GM21447 (cell line): ENCODE measurements at regions not wholly inside any gene's neighbourhood (a gene's known extent, or its start where the extent isn't known, plus 50 kb on each side); places are given as distances from the start of the nearest gene placed in this dataset.

ENCODE experiments used
- ATAC-seq: cut with Tn5 transposase; IDR thresholded peaks from one replicate; pipeline ENCODE4 v1.9.1; 2021; ENCODE audit not compliant: unreplicated experiment

DNA sequence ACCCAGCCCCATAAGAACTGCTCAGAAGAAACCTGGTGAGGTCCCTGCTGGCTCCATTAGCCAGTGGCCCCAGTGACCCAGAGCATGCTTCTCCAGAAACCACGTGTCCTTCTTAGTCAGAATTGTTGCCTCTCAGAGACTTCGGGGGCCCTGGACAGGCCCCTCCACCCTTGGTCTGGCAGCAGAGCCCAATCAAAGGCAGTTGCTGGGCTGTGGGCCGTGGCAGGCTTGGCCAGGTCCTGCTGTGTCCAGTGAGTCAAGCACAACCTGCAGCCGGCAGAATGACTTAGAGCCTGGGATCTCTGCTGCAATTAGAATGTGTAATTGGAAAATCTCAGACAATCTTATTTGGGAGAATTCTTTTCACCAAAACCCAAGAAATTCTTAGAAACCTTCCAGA is 502.0 kb upstream of the KLF4 start:
- ATAC-seq, result no peak

DNA sequence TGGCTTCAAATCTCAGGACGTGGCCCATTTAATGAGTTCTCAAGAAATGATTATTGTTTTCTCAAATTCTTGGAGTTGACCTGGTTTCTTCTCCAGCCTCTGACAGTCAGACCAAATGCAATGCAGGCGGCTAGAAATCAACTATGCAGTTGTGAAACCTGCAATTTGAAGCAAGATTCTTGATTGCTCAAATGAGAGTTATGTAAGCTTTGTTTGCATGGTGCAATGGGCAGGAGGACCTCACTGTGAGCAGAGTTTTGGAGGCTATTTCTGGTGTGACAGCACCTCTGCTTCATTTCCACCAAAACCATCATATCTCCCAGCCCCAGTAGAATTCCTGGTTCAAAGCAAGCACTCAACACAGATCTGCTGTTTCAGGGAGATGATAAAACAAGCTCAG is 500.0 kb upstream of the KLF4 start:
- ATAC-seq, result no peak

DNA sequence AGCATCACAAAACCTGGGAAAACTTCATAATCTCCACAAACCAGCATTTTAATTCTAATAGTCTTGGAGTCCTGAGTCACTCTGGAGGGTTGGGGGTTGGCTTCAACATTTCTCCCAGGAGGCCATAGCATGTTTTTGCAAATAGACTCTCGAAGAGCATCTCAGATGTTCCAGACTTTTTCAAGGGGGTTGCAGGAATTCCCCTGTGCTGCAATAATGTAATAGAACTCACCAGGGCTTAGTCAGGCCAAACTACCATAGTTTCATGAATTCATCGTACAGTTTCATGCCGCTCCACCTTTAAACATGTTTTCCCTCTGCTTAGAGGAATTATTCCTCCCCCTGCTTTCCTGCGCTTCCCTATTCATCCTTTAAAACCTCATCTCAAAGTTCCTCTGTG is 499.5 kb upstream of the KLF4 start:
- no peak for ATAC-seq

DNA sequence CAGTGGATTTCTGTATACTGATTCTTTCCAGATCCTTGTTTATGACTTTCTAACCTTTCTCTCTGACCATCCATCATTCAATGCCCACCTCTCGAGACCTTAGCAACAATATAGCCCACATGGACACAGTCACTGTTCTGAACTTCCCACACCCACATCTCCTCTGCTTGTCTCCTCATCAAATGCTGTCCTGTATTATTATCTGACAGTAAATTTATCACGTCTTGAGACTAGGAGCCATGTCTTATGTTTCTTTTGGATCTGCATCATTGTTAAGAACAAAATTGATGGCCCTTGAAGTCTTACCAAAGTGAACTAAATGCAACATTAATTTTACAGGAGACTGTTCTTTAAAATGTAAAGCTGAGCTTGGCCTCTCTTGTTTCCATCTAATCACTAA is 495.4 kb upstream of the KLF4 start:
- ATAC-seq, result no peak

DNA sequence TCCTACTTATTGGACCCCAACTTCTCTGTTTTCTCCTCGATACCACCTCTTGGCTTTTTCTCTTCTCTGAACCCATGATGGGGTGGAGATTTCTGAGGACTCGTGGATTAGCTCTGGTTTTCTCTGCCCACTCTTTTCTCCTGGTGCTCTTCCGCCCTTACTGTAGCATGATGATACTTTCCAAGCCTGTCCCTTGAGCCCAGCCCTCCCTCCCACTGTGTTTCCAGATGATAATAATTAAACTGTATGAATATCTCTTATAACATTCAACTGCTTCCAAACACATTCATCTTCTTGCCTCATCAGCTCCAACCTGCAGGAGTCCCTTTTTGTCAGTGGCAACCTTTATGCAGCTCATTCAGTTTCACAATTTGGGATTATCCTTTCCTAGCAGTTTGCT is 494.2 kb upstream of the KLF4 start:
- no peak for ATAC-seq

DNA sequence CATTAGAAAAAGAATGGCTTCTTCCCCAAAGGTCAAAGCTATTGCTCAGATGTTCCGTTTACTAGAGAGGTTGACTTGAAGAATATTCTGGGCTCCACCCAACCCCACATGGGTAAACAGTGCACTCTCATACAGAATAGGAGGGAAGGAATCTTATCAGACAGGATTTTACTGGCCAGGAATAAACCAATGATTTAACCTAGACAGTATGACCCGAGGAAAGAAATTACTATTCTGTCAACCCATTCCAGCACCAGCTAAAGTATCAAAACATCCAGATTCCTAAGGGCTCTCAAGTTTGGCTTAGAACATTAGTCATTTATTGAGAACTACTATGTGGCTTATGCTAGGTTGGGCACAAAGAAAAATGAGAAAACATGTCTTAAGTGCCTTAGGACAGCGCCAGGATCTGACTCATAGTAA is 493.6 kb upstream of the KLF4 start:
- no peak for ATAC-seq

DNA sequence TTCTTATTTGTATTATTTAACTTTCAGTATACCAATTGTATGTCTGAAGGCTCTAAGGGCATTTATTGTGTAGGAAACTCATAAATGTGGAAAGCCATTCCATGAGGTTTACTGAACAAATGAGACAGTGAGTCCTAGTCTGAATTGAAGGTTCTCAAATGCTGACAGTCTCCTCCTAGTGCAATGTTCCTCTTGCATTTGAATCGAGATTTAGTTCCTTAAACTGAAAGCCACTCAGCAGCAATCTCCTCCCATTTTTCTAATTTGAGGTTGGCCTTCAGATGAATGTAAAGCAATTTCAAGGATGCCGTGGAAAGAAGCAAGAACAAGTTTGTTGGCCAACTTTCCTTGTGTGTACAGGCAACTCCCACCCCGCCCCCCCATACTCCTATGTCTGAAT is 493.2 kb upstream of the KLF4 start:
- no peak for ATAC-seq

DNA sequence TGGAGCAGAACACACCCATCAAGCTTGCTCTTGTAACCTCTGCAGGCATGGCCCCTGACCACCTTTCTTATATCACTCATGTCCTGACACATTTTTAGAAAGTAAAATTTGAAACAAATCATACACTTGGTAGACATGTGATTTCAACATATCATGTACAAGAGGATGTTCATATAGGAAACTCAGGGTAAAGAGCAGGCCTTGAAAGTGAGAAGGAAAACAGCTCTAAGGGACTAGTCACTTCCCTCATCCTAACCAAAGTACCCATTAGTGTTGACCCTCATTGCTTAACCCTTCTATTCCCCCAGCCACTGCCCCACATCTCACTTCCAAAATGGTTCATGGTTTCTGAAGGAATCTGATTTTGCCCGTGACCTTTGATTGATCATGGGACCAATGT is 492.4 kb upstream of the KLF4 start:
- no peak for ATAC-seq

DNA sequence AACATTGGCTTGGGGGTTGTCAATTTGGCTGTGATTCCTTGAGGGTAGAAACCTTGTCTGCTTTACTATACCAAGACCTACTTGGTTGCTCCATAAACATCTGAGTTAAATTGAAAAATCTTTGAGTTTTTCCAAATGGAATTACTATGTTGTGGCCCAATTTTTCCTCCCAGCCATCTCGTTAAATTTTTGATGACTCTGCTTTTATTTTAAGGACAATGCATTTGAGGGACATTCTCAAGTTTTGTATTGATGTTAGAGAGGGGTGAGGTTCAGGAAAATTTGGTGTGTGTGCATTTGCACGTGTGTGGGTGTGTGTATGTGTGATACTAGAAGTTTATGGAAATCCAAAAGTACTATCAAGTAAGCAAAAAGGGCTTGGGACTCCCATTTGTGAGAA is 491.4 kb upstream of the KLF4 start:
- ATAC-seq, result no peak

DNA sequence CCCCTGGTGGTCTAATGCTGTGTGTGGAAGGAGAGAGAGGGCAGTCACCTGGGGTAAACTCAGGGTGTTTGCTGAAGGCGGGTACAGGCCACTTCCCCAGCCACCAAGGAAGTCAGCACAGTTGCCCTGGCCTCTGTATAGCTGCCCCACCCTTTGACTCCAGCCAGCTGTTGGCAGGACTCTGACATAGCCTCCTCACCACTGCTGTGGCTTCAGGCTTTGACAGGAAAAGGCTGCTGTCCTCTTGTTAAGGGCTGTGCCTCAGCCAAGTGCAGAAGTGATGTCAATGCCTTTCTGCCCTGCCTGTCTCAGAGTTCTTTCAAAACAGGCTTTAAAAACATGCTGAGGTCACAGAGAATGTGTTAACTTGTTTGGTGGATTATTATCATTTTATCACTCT is 487.2 kb upstream of the KLF4 start:
- no peak for ATAC-seq

DNA sequence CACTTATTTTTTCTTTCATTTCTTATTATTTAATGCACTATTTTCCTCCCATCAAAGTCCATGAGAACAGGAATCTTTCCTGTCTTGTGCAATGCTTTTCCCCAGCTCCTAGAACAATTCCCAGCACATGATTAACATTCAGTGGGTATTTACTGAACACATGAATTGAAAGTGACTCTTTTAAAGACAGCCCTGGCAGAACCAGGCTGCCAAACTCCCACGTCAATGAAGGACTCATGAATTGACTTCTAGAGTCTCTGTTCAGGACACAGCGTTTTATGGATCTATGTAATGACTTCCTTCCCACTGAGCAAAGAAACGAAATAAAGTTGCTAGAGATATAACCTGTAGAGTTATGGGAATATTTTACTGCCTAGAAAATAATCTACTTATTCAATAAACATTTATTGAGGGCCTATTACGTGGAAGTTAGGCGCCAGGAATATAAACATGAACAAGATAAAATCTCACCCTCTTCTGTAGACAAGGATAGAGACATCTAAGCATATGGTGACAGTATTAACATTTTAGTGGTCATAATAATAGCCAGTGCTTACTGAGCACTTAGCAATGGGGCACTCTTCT is 485.9 kb upstream of the KLF4 start:
- no peak for ATAC-seq

DNA sequence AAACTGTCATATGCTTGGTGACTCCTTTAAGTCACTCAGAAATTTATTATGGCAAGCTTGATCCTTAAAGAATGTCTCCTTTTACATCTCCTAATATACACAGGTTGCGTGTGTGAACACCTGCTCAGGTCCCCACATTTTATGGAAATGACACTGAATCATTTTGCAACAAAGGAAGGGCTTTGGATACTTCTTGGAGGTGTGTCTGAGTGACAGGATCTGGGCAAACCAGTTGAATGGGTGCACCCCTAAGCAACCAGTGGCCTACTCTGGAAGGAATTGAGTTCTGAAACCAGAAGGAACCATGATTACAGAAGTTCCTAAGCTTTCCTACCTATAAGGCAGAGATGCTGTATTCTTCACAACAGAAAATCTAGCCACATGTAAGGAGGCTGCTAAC is 483.9 kb upstream of the KLF4 start:
- ATAC-seq, result no peak

DNA sequence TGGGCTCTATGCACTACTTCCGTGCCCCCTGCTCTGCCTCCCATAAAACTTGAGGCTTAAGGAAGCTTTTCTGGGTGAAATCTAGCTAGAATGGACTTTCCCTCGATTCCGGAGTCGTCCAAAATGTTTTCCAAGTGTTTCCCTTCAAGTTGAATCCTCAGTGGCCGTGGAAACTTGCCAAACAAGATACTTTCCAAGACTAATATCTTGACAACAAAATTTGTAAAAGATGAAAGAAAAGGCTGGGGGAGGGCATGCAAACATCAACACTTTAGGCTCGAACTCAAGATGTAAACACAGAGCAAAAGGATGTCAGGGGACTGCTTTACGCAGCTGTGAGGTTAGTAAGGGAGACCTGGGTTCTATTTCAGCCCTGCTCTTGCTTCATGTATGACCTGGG is 482.8 kb upstream of the KLF4 start:
- ATAC-seq, result no peak

DNA sequence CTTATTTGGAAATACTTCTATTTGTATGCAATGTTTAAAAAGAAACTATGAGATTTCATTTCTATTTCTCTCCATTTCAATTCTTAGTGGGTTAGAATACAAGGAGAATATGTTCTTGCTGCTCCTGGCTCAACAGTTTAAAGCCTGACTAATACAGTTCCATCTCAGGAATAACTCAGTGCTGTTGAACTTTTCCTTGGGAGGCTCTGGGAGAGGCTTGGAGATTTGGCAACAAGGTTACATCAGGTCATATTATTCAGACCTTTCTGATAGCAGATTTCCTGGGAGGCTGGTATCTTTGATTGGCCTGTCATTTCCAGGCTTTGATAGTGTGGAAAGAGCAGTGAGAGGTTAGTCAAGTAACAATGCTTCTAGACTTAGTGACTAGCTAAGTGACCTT is 481.7 kb upstream of the KLF4 start:
- ATAC-seq, result no peak

DNA sequence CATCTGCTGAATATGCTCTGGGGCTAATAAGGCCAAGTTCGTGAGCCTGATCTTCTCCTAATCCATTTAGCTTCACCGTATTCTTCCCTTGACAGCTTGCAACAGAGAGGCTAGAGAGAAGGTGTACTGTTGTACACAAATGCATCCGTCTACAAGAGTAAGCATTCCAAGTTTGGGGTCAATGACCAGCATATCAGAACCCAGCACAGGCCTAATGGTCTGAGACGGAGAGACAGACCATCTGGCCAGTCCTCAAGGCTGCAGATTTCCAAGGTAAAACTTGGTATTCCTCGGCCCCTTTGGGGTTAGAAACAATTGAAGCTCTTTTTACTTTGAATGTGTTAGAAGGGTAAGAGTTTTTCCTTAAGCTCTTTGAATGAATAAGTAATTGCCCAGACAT is 481.2 kb upstream of the KLF4 start:
- ATAC-seq, result no peak

DNA sequence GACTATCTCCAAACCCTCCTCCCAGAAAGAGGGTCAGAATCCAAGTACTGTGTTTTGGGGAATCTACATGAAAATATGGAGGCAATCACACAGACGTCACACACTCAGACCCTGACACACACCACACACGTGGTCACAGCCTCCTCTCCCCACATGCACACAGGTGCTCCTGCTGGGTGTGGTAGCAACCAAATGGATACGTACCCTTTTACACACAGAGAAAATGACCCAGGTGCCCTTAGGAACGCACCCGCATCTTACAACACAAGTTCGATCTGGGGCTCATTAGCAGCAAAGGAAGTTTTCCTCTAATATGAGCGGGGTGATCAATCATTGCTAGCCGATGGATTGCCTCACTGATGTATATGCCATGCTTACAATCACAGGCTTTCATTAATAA is 480.2 kb upstream of the KLF4 start:
- ATAC-seq, result no peak

DNA sequence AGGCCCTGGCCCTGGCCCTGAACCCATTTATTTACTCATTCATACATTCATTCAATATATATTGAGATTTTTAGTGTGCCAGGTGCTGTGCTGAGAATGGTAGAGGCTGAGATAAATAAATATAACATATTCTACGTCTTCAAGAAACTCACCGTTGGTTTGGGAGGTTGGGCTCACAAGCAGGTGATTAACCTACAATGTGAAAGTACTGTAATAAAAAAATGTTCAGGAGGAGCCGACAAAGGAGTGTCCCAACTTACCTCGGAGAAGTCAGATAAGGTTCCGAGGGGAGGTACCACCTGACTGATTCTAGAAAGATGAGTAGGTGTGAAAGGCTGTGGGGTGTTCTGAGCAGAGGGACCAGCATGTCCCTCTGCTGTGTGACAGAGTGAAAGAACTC is 479.6 kb upstream of the KLF4 start:
- no peak for ATAC-seq

DNA sequence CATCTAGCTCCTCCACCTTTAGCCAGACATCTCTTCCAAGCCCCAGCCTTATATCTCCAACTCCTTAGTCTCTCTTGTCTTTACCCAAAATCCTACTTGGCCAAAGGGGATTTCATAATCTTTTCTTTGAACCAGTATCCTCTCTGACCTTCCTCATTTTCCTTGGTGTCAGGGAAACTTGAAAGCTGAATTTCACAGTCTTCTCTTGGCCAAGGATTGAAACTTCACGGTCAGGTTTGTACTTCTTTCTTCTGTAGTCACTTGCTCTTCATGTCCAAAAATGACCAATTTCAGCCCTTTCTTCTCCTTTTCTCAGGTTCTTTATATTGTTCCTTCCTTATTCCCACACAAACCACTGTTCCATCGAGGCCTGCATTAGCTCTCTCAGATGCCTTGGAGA is 473.7 kb upstream of the KLF4 start:
- ATAC-seq, result no peak

DNA sequence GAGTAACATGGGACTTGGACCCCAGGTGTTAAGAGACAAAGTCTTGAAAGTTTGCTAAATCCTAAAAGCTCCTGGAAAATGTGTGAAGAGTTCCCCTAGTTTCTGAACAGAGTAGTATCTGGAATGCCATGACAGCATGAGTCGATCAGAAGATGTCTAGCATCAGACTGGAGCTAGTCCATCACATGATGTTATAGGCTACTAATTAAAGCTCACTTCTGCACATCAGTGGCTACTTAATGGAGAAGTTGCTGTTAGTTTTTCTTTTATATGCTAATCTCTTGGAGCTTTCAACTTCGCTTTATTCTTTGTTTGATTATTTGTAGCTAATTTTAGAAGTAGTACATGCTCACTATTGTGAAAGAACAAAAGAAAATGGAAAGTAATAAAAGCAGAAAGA is 471.3 kb upstream of the KLF4 start:
- no peak for ATAC-seq

DNA sequence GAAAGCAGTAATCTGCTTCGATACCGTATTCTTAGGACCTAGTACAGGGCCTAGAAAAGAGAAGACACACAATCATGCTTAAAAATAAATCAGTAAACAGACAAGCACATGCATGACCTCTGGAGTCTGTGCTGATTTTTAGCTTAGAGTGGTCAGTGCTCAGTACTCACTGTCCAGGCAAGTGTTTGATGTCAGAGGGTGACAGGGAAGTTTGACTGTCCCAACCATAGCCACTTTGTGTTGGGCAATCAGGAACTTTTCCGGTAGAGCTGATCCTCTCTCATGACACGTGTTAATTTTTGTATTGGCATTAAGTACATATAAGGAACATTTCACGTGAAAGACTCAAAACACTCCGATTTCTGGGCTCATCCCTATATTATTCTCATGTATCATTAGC is 464.7 kb upstream of the KLF4 start:
- no peak for ATAC-seq

DNA sequence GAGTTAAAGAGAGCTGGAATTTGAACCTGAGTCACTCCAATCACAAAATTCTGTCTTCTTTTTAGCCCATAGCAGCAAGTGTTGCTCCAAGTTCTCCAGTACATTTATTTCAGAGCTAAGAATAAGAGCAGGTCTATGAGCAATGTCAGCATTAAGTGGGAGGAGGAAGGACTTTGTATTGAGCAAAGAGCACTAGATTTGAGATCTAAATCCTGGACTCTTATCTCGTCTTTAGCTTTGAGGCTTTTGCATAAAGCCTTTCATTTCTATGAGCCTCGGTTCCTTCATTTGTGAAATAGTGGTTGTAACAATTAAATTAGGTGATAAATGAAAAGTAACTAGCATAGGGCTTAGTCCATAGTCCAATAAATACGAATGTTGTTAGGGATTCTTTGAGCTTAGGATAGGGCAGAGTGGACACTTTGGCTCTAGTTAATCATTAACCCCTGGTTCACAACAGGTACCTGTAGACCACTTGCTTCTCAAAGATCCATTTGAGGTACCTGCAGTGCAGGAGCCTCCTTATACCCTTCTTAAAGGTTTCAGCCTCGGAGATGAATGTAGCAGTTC is 464.1 kb upstream of the KLF4 start:
- ATAC-seq, result no peak

DNA sequence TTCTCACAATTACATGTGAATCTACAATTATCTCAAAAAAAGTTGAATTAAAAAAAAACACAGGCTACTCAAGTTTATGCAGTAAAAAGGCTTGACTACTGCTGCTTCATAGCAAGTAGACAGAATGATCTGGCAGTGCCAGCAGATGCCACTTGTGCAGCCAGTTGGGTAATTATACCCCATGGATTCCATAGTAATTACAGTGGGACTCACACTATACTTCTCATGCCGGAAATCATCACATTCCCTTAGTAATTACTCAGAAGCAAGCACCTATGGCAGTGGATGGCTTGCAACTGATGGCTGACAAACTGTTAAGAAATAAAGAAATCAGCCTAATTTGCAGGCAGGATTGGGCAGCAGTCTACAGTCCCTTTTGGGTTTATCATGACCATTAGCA is 463.2 kb upstream of the KLF4 start:
- no peak for ATAC-seq

DNA sequence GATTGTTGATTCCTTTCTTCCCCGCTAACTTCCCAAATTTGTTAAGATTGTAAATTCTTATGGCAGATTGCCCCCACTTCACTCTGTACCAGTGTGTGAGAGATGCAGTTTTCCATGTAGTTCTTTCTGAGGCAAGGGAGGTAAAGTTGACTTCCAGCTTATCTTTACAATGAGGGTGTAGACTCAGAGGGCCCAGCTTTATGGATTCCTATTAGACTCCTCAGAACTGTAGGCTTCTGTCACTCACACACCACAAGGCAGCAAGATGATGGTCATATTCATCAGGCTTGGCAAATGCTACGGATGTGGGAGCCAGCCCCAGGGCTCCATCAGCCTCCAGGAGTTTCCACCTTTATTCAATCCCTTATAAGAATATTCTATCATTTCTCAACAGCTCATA is 461.9 kb upstream of the KLF4 start:
- ATAC-seq, result no peak

DNA sequence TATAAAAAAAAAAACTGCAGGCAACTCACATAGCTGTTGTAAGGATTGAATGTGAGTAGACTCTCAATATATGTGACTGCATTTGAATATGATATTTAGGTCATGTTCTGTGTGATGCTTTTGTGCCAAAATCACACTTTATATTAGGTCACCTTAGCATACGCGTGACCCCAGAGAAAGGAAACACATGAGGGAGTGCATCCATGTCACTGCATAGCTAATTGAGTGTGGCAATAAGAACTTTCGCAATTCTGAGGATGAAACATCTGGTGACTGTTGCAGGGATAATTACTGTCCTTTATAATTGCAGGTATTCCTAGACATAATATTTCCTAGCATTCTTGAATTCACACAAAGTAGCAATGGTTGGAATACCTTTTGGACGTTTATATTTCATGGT is 459.5 kb upstream of the KLF4 start:
- no peak for ATAC-seq
